T-helper 2 cell (primary cell): ENCODE measurements at regions not wholly inside any gene's neighbourhood (a gene's known extent, or its start where the extent isn't known, plus 50 kb on each side); places are given as distances from the start of the nearest gene placed in this dataset.

ENCODE experiments used
- DNase-seq, 5 experiments: peaks; one replicate each; pipeline versions ENCODE4 v3.0.0 to v3.0.0-alpha.2; 2012 to 2022

GRCh38 chr15:25557926-25558325 is 119.1 kb upstream of the UBE3A start:
- no peak for DNase-seq

- no peak for DNase-seq
Observed at GRCh38 chr15:25556136-25556535, 117.3 kb upstream of the UBE3A start.

GRCh38 chr15:25554640-25555039 is 115.8 kb upstream of the UBE3A start:
- DNase-seq: no peak

GRCh38 chr15:25548600-25548999 is 109.8 kb upstream of the UBE3A start:
- DNase-seq: no peak

- no peak for DNase-seq
Observed at GRCh38 chr15:25545889-25546288, 107.1 kb upstream of the UBE3A start.

- DNase-seq: no peak
Observed at GRCh38 chr15:25545017-25545416, 106.2 kb upstream of the UBE3A start.

- no peak for DNase-seq
Observed at GRCh38 chr15:25544076-25544475, 105.3 kb upstream of the UBE3A start.

GRCh38 chr15:25543196-25543595 is 104.4 kb upstream of the UBE3A start:
- DNase-seq: no peak

- DNase-seq: no peak
Observed at GRCh38 chr15:25541228-25541627, 102.4 kb upstream of the UBE3A start.

- DNase-seq: no peak
Observed at GRCh38 chr15:25536801-25537611, 98.2 kb upstream of the UBE3A start.

GRCh38 chr15:25535866-25536265 is 97.0 kb upstream of the UBE3A start:
- DNase-seq: no peak

- DNase-seq: no peak
Observed at GRCh38 chr15:25534293-25534692, 95.5 kb upstream of the UBE3A start.

GRCh38 chr15:25532269-25533140 is 93.7 kb upstream of the UBE3A start:
- DNase-seq: no peak

- DNase-seq: no peak
Observed at GRCh38 chr15:25529774-25530173, 91.0 kb upstream of the UBE3A start.

- no peak for DNase-seq
Observed at GRCh38 chr15:25527118-25527517, 88.3 kb upstream of the UBE3A start.

GRCh38 chr15:25525741-25526140 is 86.9 kb upstream of the UBE3A start:
- DNase-seq: no peak

GRCh38 chr15:25515633-25516032 is 76.8 kb upstream of the UBE3A start:
- no peak for DNase-seq

GRCh38 chr15:25514522-25514921 is 75.7 kb upstream of the UBE3A start:
- DNase-seq: no peak

GRCh38 chr15:25512957-25513356 is 74.1 kb upstream of the UBE3A start:
- DNase-seq: no peak

- DNase-seq: no peak
Observed at GRCh38 chr15:25510146-25510545, 71.3 kb upstream of the UBE3A start.

- no peak for DNase-seq
Observed at GRCh38 chr15:25509703-25510102, 70.9 kb upstream of the UBE3A start.

- DNase-seq: peak in 1 of 5 experiments; percentile 10
Observed at GRCh38 chr15:25508369-25509002, 69.7 kb upstream of the UBE3A start.

GRCh38 chr15:25504307-25504706 is 65.5 kb upstream of the UBE3A start:
- no peak for DNase-seq
